Activated CD4-positive, alpha-beta T cell treated with anti-CD3 and anti-CD28 coated beads for 36 hours (primary cell): ENCODE measurements at regions not wholly inside any gene's neighbourhood (a gene's known extent, or its start where the extent isn't known, plus 50 kb on each side); places are given as distances from the start of the nearest gene placed in this dataset.
"Not testable (repeated sequence)": the region's sequence is repeated elsewhere in the genome, so short reads cannot be mapped to it uniquely, and the experiment has no call there.

Experiments used
- ATAC-seq: fragments of 200-7000 bp; cut with Tn5 transposase; one replicate; pipeline ENCODE4 v1.10.0; 2021; ENCODE audit warnings: mild to moderate bottlenecking, moderate library complexity
- CTCF ChIA-PET: fragments of 350-600 bp; sonication (Branson Sonifier 250); formaldehyde crosslinking; loops from one replicate; lab custom pipeline; 2021; ENCODE audit warnings: antibody characterized with exemption; lab: Charles Lee
- POLR2A ChIA-PET: fragments of 350-600 bp; sonication (Branson Sonifier 250); formaldehyde crosslinking; loops from one replicate; lab custom pipeline; 2021; ENCODE audit warnings: antibody characterized with exemption, inconsistent platforms; lab: Charles Lee
- DNase-seq: peaks from one replicate; pipeline ENCODE4 v3.0.0-alpha.2; 2020
- H3K27ac Mint-ChIP-seq: one replicate; pipeline ENCODE4 v1.8.0; 2021; ENCODE audit warnings: mixed read lengths
- H3K27me3 Mint-ChIP-seq: one replicate; pipeline ENCODE4 v1.8.0; 2021; ENCODE audit warnings: mixed read lengths
- H3K36me3 Mint-ChIP-seq: one replicate; pipeline ENCODE4 v1.8.0; 2021; ENCODE audit warnings: low read depth, mixed read lengths
- H3K4me1 Mint-ChIP-seq: one replicate; pipeline ENCODE4 v1.8.0; 2021; ENCODE audit warnings: mixed read lengths
- H3K4me3 Mint-ChIP-seq: one replicate; pipeline ENCODE4 v1.8.0; 2021; ENCODE audit warnings: mild to moderate bottlenecking, moderate library complexity, mixed read lengths
- H3K9me3 Mint-ChIP-seq: one replicate; pipeline ENCODE4 v1.8.0; 2021; ENCODE audit warnings: low read depth, mixed read lengths
- intact Hi-C, 2 experiments: fragments of 100-400 bp; cut with DNase I in 1 of 2; cut with micrococcal nuclease in 1 of 2; formaldehyde crosslinking; loops; one replicate each; pipeline versions ENCODE4 v1.14.2 to v1.15.1; 2022 to 2024; cut with DNase I, micrococcal nuclease

DNA sequence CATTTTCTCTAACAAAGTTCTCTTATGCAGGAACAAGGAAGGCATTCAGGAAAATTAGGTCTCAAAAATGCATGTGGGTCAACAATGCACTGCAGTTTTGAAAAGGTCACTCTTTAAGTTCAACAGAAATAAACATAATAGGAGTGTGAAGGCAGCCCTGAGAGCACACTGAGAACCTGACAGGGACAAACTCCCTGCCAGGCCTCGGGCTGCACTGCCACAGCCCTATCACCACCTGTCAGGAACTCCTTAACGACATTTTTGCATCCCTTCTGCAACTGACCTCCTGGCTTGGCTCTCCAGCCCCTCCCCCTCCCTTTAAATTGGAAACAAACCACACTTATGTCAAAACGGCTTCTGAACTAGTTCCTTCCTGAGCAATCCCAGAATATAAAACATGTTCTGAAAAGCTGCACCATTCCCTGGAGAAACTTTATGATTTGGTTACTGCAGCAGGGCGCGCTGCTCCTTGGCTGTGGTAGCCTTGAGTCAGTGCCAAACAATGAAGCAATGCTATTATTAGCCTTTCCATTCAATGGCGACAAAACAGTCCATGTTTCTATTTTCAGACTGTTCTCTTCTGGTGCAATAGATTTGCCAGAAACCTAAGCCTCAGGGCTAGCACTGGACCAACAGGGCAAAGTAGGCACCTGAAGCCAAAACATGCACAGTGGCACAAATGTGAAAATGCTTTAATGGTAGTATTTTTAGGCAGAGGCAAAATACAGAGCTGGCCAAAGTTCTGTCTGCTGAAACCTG, 160.1 kb upstream of the ZNF608 start:
- ChIA-PET CTCF (no interaction called here), POLR2A (no interaction called here)
- no peak for DNase-seq
- no peaks in the 10 kb centered on the region for H3K27me3 Mint-ChIP-seq
- no peaks in the 10 kb centered on the region for H3K36me3 Mint-ChIP-seq
- H3K9me3 Mint-ChIP-seq: no peaks in the 10 kb centered on the region
- intact Hi-C loops: no loop called here
- ATAC-seq: no peak
- no peak overlapping the region for H3K27ac Mint-ChIP-seq
- H3K4me1 Mint-ChIP-seq: peaks cover 14% of the 10 kb centered on the region
- no peak overlapping the region for H3K4me3 Mint-ChIP-seq

DNA sequence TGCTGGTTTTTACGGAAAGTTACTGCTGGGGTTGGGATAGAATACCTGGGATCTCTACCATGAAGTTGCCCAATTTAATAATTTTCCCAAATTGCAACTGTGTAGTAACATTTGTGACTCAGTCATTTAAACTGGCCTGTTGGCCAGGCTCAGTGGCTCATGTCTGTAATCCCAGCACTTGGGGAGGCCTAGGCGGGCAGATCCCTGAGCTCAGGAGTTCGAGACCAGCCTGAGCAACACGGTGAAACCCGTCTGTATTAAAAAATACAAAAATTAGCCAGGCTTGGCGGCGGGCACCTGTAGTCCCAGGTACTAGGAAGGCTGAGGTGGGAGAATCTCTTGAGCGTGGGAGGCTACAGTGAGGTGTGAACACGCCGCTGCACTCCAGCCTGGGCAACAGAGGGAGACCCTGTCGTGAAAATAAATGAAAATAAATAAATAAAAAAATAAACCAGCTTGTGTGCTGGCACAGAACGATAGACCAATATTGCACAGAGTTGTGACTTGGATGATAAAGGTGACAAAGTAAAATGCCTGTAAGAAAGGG, 160.7 kb upstream of the ZNF608 start:
- Mint-ChIP-seq H3K27ac (no peak overlapping the region), H3K27me3 (no peaks in the 10 kb centered on the region), H3K9me3 (no peaks in the 10 kb centered on the region), H3K4me3 (no peak overlapping the region), H3K4me1 (peaks cover 12% of the 10 kb centered on the region), H3K36me3 (no peaks in the 10 kb centered on the region)
- no peak for DNase-seq
- CTCF ChIA-PET: no interaction called here
- POLR2A ChIA-PET: no interaction called here
- ATAC-seq: no peak
- intact Hi-C loops: no loop called here

DNA sequence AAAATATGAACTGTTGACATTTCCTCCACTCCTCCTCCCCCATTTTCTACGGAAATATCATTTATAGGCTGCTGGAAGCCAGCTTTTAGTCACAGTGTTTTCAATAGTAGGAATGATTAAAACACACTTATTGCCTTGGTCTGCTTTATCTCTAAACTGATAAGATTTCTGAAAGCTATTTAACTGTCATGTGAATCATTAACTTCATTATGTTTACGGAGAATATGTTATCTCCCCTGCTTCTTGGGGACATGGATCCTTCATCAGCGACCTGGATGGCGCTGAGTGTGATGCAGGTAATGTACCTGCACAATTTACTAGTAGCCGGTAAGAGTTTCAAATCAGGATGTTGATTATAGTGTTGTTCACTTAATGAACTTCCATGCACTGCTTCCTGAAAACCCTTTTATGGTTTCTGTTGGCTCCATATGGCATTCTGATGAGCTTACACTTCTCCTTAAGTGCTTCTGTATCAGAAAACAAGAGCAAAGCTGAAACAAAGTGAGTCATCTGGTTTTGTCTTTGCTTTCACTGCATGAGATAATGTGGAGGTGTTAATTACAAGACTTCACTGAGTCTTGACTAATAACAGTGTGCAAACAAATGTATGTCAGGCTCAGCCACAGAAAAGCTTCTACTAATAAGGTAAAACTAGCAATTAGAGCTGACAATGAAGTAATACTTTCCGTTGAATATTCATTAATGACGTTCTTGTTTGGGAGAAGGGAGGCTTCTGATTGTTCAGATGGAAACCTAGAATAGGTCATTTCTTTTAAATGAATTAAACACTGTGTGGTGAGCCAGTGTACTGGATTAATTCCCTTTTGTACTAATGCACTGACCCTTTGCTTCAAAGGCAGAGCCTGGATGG, 162.4 kb upstream of the ZNF608 start:
- intact Hi-C loops: no loop called here
- POLR2A ChIA-PET: no interaction called here
- no peaks in the 10 kb centered on the region for H3K27me3 Mint-ChIP-seq
- peaks cover under 1% of the 10 kb centered on the region for H3K4me1 Mint-ChIP-seq
- DNase-seq (no peak), ATAC-seq (peak; percentile 39)
- H3K36me3 Mint-ChIP-seq: no peaks in the 10 kb centered on the region
- CTCF ChIA-PET: interaction anchor here (0.6 kb wide), 1 partner anchor 49 kb away, joined by 3 read pairs; no protein-coding TSS in a partner anchor
- H3K27ac Mint-ChIP-seq: no peak overlapping the region
- H3K4me3 Mint-ChIP-seq: no peak overlapping the region
- no peaks in the 10 kb centered on the region for H3K9me3 Mint-ChIP-seq

DNA sequence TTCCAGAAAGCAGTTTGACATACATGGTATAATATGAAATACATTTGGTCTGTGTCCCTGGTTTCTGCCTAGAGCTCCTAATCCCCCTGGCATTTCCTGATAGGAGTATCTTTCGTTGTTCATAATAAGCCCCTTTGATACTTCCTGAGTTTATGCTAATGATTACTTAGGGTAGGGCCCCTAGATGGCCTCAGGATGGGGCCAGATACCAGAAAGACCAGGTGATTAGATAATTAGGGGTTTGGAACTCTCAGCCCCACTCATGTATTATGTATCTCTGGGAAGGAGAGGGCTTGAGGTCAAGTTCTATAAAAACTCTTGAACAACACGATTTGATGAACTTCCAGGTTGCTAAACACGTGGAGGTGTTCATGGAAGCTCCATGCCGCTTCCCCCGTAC, 163.3 kb upstream of the ZNF608 start:
- Mint-ChIP-seq H3K27ac (no peak overlapping the region), H3K27me3 (no peaks in the 10 kb centered on the region), H3K4me1 (no peaks in the 10 kb centered on the region), H3K4me3 (no peak overlapping the region), H3K9me3 (no peaks in the 10 kb centered on the region), H3K36me3 (no peaks in the 10 kb centered on the region)
- DNase-seq (no peak), ATAC-seq (no peak)
- ChIA-PET POLR2A (no interaction called here), CTCF (no interaction called here)
- intact Hi-C loops: no loop called here

DNA sequence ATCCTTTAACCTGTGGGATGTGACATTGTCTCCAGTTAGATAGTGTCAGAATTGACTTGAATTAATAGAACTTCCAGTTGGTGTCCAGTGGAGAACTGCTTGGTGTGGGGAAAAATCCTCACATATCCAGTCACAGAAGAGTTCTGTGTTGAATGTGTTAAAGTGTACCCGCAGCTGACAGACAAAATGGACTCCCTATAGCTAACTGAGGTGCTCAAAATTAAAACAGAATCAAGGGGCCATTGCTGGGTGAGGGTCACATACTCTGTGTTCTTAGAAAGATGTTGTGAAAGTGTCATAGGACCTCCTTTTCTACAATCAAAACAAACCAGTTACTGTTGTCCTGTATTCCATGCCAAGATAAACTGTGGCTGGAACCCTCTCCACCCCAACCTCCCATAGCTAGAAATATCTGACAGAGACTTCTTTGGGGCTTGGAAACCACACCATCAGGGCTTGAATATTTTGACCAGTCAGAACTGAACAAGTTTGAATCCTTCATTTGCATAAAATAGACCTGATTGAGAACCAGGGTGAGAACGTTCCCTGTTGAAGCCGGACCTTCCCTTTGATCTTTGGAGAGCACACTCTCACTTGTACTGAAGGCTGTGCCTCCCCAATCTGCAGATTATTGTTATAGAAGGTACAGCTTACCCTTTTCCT, 164.0 kb upstream of the ZNF608 start:
- ChIA-PET POLR2A (no interaction called here), CTCF (no interaction called here)
- ATAC-seq: no peak
- Mint-ChIP-seq H3K4me3 (no peak overlapping the region), H3K27me3 (peaks cover 2% of the 10 kb centered on the region), H3K36me3 (no peaks in the 10 kb centered on the region), H3K27ac (no peak overlapping the region), H3K9me3 (no peaks in the 10 kb centered on the region), H3K4me1 (no peaks in the 10 kb centered on the region)
- DNase-seq: no peak
- intact Hi-C loops: no loop called here

DNA sequence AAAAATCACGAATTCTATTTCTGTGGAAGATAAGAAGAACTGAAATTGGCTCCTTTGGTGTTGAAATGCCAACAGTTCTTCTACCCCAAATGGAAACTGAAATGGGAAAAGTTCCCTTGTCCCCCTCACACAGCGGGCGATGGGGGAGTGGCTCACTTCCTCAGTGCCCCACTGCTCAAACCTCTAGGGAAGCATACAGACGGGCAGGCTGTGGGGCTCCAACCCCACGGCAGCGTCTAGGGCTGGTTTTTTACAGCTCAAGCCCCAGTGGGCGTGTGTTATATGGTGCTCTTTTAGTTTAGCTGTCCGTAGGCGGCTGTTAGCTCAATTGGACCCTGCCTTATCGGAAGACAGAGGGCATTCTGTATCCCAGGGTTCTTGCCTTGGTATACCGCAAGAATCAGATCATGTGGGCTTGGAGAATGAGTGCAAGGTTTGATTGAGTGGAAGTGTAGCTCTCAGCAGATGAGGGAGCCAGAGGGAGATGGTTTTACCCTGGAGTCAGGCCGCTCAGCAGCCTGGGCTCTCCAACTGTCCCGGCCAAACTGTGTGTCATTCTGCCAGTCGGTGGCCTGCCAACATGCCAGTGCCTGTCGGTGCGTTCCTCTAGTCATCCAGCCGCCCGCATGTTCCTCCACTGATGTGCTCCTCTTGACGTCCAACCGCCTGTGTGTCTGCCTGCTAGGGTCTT, 166.3 kb upstream of the ZNF608 start:
- ChIA-PET POLR2A (no interaction called here), CTCF (no interaction called here)
- no peaks in the 10 kb centered on the region for H3K36me3 Mint-ChIP-seq
- H3K4me1 Mint-ChIP-seq: no peaks in the 10 kb centered on the region
- no peak overlapping the region for H3K4me3 Mint-ChIP-seq
- ATAC-seq (no peak), DNase-seq (no peak)
- H3K9me3 Mint-ChIP-seq: no peaks in the 10 kb centered on the region
- H3K27me3 Mint-ChIP-seq: peaks cover 2% of the 10 kb centered on the region
- intact Hi-C loops: no loop called here
- no peak overlapping the region for H3K27ac Mint-ChIP-seq

DNA sequence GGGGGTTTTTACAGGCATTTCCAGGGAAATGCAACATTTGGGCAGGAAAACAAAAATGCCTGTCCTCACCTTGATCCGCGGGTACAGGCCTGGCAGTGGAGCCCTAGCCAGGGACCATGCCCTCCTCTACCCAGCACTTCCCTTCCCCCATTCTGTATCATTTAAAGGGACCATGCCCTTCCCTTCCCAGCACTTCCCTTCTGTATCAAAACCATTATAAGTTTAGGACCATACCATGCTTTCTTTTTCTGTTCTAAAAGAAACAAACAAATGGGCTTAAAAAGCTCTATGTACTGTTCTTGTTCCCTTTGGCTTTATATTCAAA, 166.9 kb upstream of the ZNF608 start:
- DNase-seq (no peak), ATAC-seq (no peak)
- ChIA-PET POLR2A (no interaction called here), CTCF (no interaction called here)
- intact Hi-C loops: no loop called here
- Mint-ChIP-seq H3K36me3 (no peaks in the 10 kb centered on the region), H3K4me1 (no peaks in the 10 kb centered on the region), H3K4me3 (no peak overlapping the region), H3K27me3 (peaks cover 2% of the 10 kb centered on the region), H3K9me3 (no peaks in the 10 kb centered on the region), H3K27ac (no peak overlapping the region)

DNA sequence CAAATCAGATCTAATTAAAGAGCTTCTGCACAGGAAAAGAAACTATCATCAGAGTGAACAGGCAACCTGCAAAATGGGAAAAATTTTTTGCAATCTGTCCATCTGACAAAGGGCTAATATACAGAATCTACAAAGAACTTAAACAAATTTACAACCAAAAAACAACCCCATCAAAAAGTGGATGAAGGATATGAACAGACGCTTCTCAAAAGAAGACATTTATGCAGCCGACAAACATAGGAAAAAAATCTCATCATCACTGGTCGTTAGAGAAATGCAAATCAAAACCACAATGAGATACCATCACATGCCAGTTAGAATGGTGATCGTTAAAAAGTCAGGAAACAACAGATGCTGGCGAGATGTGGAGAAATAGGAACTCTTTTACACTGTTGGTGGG, 169.9 kb upstream of the ZNF608 start:
- H3K4me3 Mint-ChIP-seq, POLR2A ChIA-PET, H3K9me3 Mint-ChIP-seq, H3K4me1 Mint-ChIP-seq, H3K36me3 Mint-ChIP-seq, intact Hi-C loops, H3K27ac Mint-ChIP-seq, H3K27me3 Mint-ChIP-seq, DNase-seq, ATAC-seq, CTCF ChIA-PET: not testable (repeated sequence)

DNA sequence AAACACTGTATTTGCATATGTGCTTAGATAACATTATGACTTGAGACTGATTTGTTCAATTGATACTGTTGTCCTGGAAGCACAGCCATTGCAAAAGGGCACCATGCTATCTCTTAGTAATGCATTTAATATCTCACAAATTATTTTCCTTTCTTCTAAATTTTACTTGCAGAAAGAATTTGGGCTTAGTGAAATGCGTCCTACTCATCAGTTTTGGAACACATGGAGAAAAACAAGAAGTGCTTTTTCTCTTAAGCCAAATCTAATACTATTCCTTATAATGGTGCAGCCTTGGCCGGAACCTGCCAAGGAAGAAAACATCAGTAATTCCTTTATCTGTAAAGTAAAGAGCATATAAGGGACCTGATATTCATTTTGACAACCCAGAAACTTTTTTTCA, 172.2 kb upstream of the ZNF608 start:
- CTCF ChIA-PET: no interaction called here
- no peaks in the 10 kb centered on the region for H3K4me1 Mint-ChIP-seq

DNA sequence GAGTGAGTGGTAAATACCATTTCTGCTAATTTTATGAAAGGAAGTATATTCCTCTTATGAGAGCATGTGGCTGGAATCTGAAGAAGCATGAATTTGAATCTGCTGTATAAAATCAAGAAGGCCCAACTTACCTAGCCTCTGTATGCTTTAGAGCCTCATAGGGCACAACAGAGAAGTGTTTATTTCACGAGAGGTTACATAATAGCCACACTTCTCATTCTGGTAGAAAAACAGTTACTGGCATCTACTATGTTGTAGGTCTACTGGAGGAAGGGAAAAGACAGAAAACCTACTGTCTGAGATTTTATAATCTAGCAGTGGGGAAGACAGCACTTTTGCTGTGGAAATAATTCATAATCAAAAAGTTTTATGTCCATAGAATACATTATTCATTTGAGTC, 172.6 kb upstream of the ZNF608 start:
- Mint-ChIP-seq H3K4me3 (no peak overlapping the region), H3K27me3 (peaks cover 2% of the 10 kb centered on the region), H3K9me3 (no peaks in the 10 kb centered on the region), H3K27ac (no peak overlapping the region), H3K36me3 (no peaks in the 10 kb centered on the region), H3K4me1 (no peaks in the 10 kb centered on the region)
- ChIA-PET CTCF (no interaction called here), POLR2A (no interaction called here)
- intact Hi-C loops: no loop called here
- ATAC-seq: no peak
- no peak for DNase-seq

More for the DNA sequence above, 172.2 kb upstream of the ZNF608 start:
- intact Hi-C loops: no loop called here
- Mint-ChIP-seq H3K9me3 (no peaks in the 10 kb centered on the region), H3K36me3 (no peaks in the 10 kb centered on the region), H3K27me3 (peaks cover 2% of the 10 kb centered on the region), H3K27ac (no peak overlapping the region), H3K4me3 (no peak overlapping the region)
- no peak for ATAC-seq
- POLR2A ChIA-PET: no interaction called here
- DNase-seq: no peak

DNA sequence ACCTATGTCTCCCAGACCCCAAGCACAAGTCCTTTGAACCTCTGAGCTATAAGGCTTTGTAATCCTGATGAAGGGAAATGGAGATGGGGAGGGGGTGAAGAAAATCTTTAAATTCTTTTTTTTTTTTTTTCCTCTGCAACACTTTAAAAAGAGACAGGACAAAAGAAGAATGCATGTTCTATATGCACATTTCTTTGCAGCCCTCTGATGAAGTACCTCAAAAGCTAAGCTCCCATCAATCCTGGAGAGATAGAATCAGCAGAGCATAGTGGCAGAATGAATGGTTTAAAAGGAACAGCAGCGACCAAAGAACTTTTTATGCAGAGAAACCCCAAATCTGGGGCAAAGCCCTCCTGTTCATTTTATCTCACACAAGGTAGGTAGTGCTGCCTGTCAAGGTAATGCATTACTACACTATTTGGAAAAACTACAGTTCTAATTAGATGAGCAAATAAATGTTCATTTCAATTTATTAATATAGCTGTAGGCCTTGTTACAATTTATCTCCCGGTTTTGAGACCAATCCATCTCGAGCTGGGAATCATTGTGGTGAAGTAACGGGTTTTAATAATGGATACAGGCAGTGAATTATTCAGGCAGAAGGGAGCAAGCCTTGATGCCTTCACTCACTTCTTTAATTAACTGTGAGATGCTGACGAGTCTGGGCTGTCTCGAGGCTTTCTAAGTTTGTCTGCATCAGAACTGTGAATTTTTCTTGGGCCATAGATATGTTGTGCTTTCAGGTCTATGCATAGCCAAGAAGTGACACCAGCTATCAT, 173.5 kb upstream of the ZNF608 start:
- Mint-ChIP-seq H3K27me3 (peaks cover 2% of the 10 kb centered on the region), H3K4me1 (no peaks in the 10 kb centered on the region), H3K4me3 (no peak overlapping the region), H3K36me3 (no peaks in the 10 kb centered on the region), H3K27ac (no peak overlapping the region), H3K9me3 (no peaks in the 10 kb centered on the region)
- ChIA-PET POLR2A (no interaction called here), CTCF (no interaction called here)
- DNase-seq (no peak), ATAC-seq (no peak)
- intact Hi-C loops: no loop called here
